ENCODE measurements at regions not wholly inside any gene's neighbourhood (a gene's known extent, or its start where the extent isn't known, plus 50 kb on each side); places are given as distances from the start of the nearest gene placed in this dataset.

DNA sequence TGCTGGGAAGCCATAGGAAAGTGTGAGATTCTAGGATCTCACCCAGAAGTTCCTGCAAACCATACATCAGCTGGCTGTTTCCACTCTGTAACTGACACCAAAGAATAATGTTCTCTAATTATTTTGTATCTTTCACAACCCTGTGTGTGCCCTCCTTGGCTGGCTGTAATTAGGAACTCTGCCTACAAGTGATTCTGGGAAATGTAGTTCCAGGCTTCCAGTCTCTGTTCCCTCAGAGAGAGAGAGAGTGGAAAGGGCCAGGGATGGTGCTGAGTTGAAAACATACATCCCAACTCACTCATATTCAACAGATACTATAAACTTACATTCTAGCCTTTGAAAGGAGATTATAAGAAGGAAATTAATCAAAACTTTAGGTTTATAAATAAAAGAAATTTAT lies 57.5 kb upstream of the C1QTNF7 start:
- Mint-ChIP-seq H3K9me3 (no peaks in the 10 kb centered on the region), H3K4me3 (no peak overlapping the region), H3K27ac (no peak overlapping the region), H3K36me3 (ENCODE audit: low read depth) (no peaks in the 10 kb centered on the region), H3K27me3 (ENCODE audit: insufficient read depth, low read depth, poor library complexity) (no peaks in the 10 kb centered on the region), H3K4me1 (peaks cover 5% of the 10 kb centered on the region; the same call in 2 of the 3 replicates)
- Histone ChIP-seq H3K4me1 (ENCODE audit: insufficient read depth) (0 out of 2 replicates have a peak, but pooled peaks cover 4% of the 10 kb centered on the region), H2AFZ (no peak overlapping the region), H3K4me3 (no peak overlapping the region), H3K9me2 (ENCODE audit: insufficient read depth) (peaks cover 10% of the 10 kb centered on the region), H3K79me2 (replicated peaks; ENCODE audit: insufficient read depth) (no peaks in the 10 kb centered on the region), H3K27me3 (ENCODE audit: insufficient read depth) (no peaks in the 10 kb centered on the region), H3K4me2 (no peak overlapping the region), H4K20me1 (replicated peaks; ENCODE audit: insufficient read depth) (no peaks in the 10 kb centered on the region), H3K36me3 (ENCODE audit: insufficient read depth) (no peaks in the 10 kb centered on the region), H3K27ac (ENCODE audit: low read depth) (no peak overlapping the region), H3F3A (replicated peaks; ENCODE audit: low read depth) (no peaks in the 10 kb centered on the region)
- DNase-seq (ENCODE audit: low spot score) = no peak
- no peak for TF ChIP-seq REST (IDR thresholded peaks at IDR 0.05; ENCODE audit: unreplicated experiment)
- ATAC-seq = peak; percentile 54

DNA sequence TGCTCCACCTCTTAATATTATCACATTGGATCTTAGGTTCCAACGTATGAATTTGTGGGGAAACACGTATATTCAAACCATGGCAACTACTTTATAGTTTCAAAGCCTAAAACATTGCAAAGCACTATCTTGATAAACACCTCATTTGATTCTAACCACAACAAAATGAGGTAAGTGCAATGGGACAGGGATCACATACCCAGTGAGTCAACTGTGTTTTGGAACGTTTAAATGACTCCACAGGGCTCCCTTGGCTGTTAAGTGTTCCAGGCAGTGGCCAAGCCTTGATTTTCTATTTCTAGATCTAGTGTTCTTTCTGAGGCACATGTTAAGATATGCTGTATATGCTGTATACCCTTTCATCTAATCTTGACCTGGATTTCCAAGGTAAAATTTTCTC lies 54.5 kb upstream of the C1QTNF7 start:
- Histone ChIP-seq H3K9me2 (ENCODE audit: insufficient read depth) (peaks cover 10% of the 10 kb centered on the region), H2AFZ (no peak overlapping the region), H3K27ac (ENCODE audit: low read depth) (no peak overlapping the region), H3K79me2 (replicated peaks; ENCODE audit: insufficient read depth) (no peaks in the 10 kb centered on the region), H3F3A (replicated peaks; ENCODE audit: low read depth) (no peaks in the 10 kb centered on the region), H3K27me3 (ENCODE audit: insufficient read depth) (no peaks in the 10 kb centered on the region), H3K4me3 (no peak overlapping the region), H3K36me3 (ENCODE audit: insufficient read depth) (no peaks in the 10 kb centered on the region), H4K20me1 (replicated peaks; ENCODE audit: insufficient read depth) (no peaks in the 10 kb centered on the region), H3K4me2 (no peak overlapping the region), H3K4me1 (ENCODE audit: insufficient read depth) (peaks cover 28% of the 10 kb centered on the region)
- Mint-ChIP-seq H3K4me1 (peaks cover 25% of the 10 kb centered on the region), H3K9me3 (no peaks in the 10 kb centered on the region), H3K4me3 (no peak overlapping the region), H3K27me3 (ENCODE audit: insufficient read depth, low read depth, poor library complexity) (no peaks in the 10 kb centered on the region), H3K36me3 (ENCODE audit: low read depth) (no peaks in the 10 kb centered on the region), H3K27ac (no peak overlapping the region)
- no peak for DNase-seq (ENCODE audit: low spot score)
- ATAC-seq = no peak
- no peak for TF ChIP-seq ZNF331 (CRISPR knock-in tag; IDR thresholded peaks at IDR 0.05; ENCODE audit: low read depth)
- TF ChIP-seq NANOG (IDR thresholded peaks at IDR 0.05; ENCODE audit: borderline replicate concordance) = no peak
- TF ChIP-seq STAT1 (IDR thresholded peaks at IDR 0.05; ENCODE audit: unreplicated experiment) = no peak
- TF ChIP-seq EZH2 (IDR thresholded peaks at IDR 0.05; ENCODE audit: low read depth, unreplicated experiment) = no peak
- TF ChIP-seq ETS1 (IDR thresholded peaks at IDR 0.05) = no peak
- TF ChIP-seq ZNF114 (CRISPR knock-in tag; IDR thresholded peaks at IDR 0.05) = no peak
